Right lobe of liver (tissue), 4 donors: ENCODE measurements at regions not wholly inside any gene's neighbourhood (a gene's known extent, or its start where the extent isn't known, plus 50 kb on each side); places are given as distances from the start of the nearest gene placed in this dataset.
"Not testable (repeated sequence)": the region's sequence is repeated elsewhere in the genome, so short reads cannot be mapped to it uniquely, and the experiment has no call there.

Source experiments
- CTCF ChIP-seq, 4 donors: fragments of 200-600 bp in 3 of 4; fragments of 450-650 bp in 1 of 4; IDR thresholded peaks; one replicate each; pipeline versions ENCODE4 v1.5.1 to v1.8.0; 2016 to 2022; ENCODE audit warnings: antibody characterized with exemption in 4 of 4, mild to moderate bottlenecking in 2 of 4
- POLR2A ChIP-seq: fragments of 450-650 bp; IDR thresholded peaks from one replicate; pipeline ENCODE4 v1.6.1; 2017; ENCODE audit warnings: antibody characterized with exemption, mild to moderate bottlenecking
- donor health status: DM: no; HTN: no; CAD: no.
- donor health status: DM: no; HTN: no; CAD: no.
- donor health status: DM: no; HTN: yes; CAD: no.

- not testable (repeated sequence) for TF ChIP-seq CTCF (IDR thresholded peaks at IDR 0.05); POLR2A
These were observed 156.7 kb downstream of the UTRN start for GRCh38 chr6:144441801-144442200.
